Calu3 (cell line): ENCODE measurements at regions not wholly inside any gene's neighbourhood (a gene's known extent, or its start where the extent isn't known, plus 50 kb on each side); places are given as distances from the start of the nearest gene placed in this dataset.
"Not testable (repeated sequence)": the region's sequence is repeated elsewhere in the genome, so short reads cannot be mapped to it uniquely, and the experiment has no call there.

Source experiments
- BruUV-seq: library from RNA; stranded (reverse); fragments of 400-500 nt; replicated peaks from 2 replicates; lab custom pipeline; 2021; lab: Mats Ljungman, UMichigan
- CTCF ChIA-PET: fragments of 300-600 bp; sonication (Branson Sonifier 250); formaldehyde crosslinking; loops from one replicate; lab custom pipeline; 2022; ENCODE audit warnings: antibody characterized with exemption; lab: Charles Lee
- DNase-seq: peaks from one replicate; pipeline ENCODE4 v3.0.0; 2022
- H3K27ac Mint-ChIP-seq: one replicate; pipeline ENCODE4 v1.8.0; 2022; ENCODE audit warnings: mixed read lengths; ENCODE audit not compliant: unreplicated experiment
- H3K27me3 Mint-ChIP-seq: one replicate; pipeline ENCODE4 v1.8.0; 2022; ENCODE audit warnings: mixed read lengths; ENCODE audit not compliant: unreplicated experiment
- H3K36me3 Mint-ChIP-seq: one replicate; pipeline ENCODE4 v1.8.0; 2022; ENCODE audit warnings: mild to moderate bottlenecking, moderate library complexity, mixed read lengths; ENCODE audit not compliant: insufficient read depth, unreplicated experiment
- H3K4me1 Mint-ChIP-seq: one replicate; pipeline ENCODE4 v1.8.0; 2022; ENCODE audit warnings: mild to moderate bottlenecking, low read depth, mixed read lengths; ENCODE audit not compliant: unreplicated experiment
- H3K4me3 Mint-ChIP-seq: one replicate; pipeline ENCODE4 v1.8.0; 2022; ENCODE audit warnings: mild to moderate bottlenecking, low read depth, moderate library complexity, mixed read lengths; ENCODE audit not compliant: unreplicated experiment
- H3K9me3 Mint-ChIP-seq: one replicate; pipeline ENCODE4 v1.8.0; 2022; ENCODE audit warnings: low read depth, mixed read lengths; ENCODE audit not compliant: unreplicated experiment
- intact Hi-C: fragments of 100-400 bp; cut with micrococcal nuclease; formaldehyde crosslinking; loops from one replicate; pipeline ENCODE4 v1.10.0; 2022; ENCODE audit not compliant: unreplicated experiment
- TF ChIP-seq, protein P1 (sequence below): fragments of 200-600 bp; IDR thresholded peaks from one replicate; pipeline ENCODE4 v1.8.0; 2022; ENCODE audit warnings: antibody characterized with exemption; ENCODE audit not compliant: unreplicated experiment

DNA sequence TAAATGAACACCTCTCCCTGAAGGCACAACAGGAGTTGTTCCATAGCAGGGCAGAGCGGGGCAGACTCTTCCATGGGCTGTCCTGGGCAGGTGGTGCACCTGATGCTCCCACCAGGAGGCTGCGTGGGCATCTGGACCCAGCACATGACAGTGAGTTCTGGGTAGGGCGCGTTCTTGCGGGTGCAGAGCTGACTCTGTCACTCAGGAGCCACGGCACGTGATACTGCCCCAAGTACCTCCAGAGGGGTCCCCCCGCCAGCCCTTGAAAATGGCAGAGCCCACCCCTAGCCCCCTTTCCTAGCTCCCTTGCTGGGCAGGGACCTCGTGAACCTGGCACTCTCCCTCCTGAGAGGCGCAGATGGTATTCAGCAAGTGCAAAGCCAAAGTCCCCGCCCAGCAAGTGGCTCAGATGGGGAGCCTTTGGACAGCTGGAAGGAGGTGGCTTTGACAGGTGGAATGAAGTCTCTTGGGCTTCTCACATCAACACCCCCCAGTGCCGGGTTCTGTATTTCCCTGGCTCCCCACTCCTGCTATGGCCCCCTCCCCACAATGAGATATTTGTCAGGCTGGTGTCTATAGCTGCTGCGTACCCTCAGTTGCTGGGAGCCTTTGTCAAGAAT, 172.1 kb downstream of the TBC1D2B start:
- CTCF ChIA-PET, result no interaction called here
- Mint-ChIP-seq H3K27ac (no peak overlapping the region), H3K36me3 (peaks cover 3% of the 10 kb centered on the region), H3K4me3 (no peak overlapping the region), H3K27me3 (peaks cover 43% of the 10 kb centered on the region), H3K9me3 (no peaks in the 10 kb centered on the region), H3K4me1 (peaks cover 20% of the 10 kb centered on the region)
- BruUV-seq, result no TSS peak
- intact Hi-C loops, result no loop called here
- TF ChIP-seq, protein P1, sequence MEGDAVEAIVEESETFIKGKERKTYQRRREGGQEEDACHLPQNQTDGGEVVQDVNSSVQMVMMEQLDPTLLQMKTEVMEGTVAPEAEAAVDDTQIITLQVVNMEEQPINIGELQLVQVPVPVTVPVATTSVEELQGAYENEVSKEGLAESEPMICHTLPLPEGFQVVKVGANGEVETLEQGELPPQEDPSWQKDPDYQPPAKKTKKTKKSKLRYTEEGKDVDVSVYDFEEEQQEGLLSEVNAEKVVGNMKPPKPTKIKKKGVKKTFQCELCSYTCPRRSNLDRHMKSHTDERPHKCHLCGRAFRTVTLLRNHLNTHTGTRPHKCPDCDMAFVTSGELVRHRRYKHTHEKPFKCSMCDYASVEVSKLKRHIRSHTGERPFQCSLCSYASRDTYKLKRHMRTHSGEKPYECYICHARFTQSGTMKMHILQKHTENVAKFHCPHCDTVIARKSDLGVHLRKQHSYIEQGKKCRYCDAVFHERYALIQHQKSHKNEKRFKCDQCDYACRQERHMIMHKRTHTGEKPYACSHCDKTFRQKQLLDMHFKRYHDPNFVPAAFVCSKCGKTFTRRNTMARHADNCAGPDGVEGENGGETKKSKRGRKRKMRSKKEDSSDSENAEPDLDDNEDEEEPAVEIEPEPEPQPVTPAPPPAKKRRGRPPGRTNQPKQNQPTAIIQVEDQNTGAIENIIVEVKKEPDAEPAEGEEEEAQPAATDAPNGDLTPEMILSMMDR, result no peak
- no peak for DNase-seq

DNA sequence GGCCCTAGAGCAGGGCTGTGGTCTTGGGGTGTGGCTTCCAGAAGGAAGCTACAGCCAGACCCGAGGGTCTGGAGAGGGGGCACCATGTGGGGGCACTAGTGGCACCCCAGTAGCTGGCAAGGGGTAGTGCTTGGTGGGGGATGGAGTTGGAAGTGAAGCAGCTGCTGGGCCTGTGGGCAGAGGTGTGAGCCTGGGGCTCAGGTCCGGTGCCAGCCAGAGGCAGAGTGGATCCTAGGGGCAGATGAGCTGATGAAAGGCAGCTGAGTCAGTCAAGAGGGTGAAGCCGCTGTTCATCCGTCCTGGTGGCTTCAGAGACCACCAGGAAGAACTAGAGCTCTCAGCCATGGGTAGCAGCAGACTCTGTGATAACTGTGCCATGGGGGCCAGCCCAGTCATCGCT, 172.6 kb downstream of the TBC1D2B start:
- intact Hi-C loops, result no loop called here
- Mint-ChIP-seq H3K27ac (no peak overlapping the region), H3K4me3 (no peak overlapping the region), H3K4me1 (peaks cover 16% of the 10 kb centered on the region), H3K27me3 (peaks cover 42% of the 10 kb centered on the region), H3K9me3 (no peaks in the 10 kb centered on the region), H3K36me3 (no peaks in the 10 kb centered on the region)
- CTCF ChIA-PET, result interaction anchor here (0.8 kb wide), 1 partner anchor 353 kb away, joined by 3 read pairs; no protein-coding TSS in a partner anchor
- TF ChIP-seq, protein P1, result no peak
- DNase-seq, result no peak
- BruUV-seq, result no TSS peak

DNA sequence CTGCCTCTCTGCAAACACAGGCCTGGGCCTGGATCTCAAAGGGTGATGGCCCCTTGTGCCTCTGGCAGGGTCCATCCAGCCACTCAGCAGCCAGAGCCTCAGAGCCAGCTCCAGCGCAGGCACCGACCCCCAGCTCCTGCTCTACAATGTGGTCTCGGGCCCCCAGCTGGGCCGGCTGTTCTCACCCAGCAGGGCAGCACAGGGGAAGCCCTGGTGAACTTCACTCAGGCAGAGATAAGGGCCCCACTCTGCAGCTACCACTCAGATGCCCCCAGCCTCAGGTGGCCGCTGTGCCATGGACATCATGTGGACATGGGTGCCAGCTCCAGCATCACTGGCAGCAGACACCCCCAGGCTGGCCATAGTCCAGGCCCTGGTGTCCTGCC, 173.1 kb downstream of the TBC1D2B start:
- Mint-ChIP-seq H3K36me3 (no peaks in the 10 kb centered on the region), H3K4me3 (no peak overlapping the region), H3K27ac (no peak overlapping the region), H3K9me3 (no peaks in the 10 kb centered on the region), H3K27me3 (peaks cover 38% of the 10 kb centered on the region), H3K4me1 (peaks cover 11% of the 10 kb centered on the region)
- TF ChIP-seq, protein P1, result no peak
- DNase-seq, result no peak
- no TSS peak for BruUV-seq
- intact Hi-C loops, result no loop called here
- CTCF ChIA-PET, result interaction anchor here (0.8 kb wide), 1 partner anchor 352 kb away, joined by 3 read pairs; no protein-coding TSS in a partner anchor

DNA sequence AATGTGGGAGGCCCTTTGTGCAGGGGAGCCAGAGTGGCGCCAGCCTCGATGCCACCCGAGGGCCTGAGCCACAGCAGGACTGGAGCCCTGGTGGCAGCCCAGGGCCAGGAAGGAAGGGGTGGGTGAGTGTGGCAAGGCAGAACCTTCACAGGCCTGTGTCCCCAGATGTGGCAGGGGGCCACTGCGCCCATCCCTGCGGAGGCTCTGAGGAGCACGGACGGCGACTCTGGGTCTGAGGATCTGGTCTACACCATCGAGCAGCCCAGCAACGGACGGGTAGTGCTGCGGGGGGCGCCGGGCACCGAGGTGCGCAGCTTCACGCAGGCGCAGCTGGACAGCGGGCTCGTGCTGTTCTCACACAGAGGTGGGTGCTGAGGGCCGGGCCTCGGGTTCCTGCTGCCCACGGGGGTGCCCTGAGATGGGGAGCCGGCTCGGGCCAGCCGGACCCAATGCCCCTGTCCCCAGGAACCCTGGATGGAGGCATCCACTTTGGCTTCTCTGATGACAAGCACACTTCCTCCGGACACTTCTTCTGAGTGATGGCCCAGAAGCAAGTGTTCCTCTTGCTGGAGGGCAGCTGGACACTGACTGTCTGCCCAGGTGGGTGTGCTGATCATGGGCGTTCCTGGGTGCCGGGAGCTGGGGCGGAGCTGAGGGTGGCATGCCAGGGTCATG, 173.6 kb downstream of the TBC1D2B start:
- H3K27ac Mint-ChIP-seq, DNase-seq, H3K4me3 Mint-ChIP-seq, H3K4me1 Mint-ChIP-seq, H3K9me3 Mint-ChIP-seq, H3K36me3 Mint-ChIP-seq, intact Hi-C loops, BruUV-seq: not testable (repeated sequence)
- H3K27me3 Mint-ChIP-seq, result peaks cover 33% of the 10 kb centered on the region
- CTCF ChIA-PET, result interaction anchor here (0.8 to 1.6 kb wide), 2 partner anchors 206 to 352 kb away, joined by 3 read pairs; no protein-coding TSS in a partner anchor
